Mucosa of gallbladder (tissue), 1 donor: ENCODE measurements at regions not wholly inside any gene's neighbourhood (a gene's known extent, or its start where the extent isn't known, plus 50 kb on each side); places are given as distances from the start of the nearest gene placed in this dataset.
"Not testable (repeated sequence)": the region's sequence is repeated elsewhere in the genome, so short reads cannot be mapped to it uniquely, and the experiment has no call there.

Experiments used
- DNase-seq: peaks from one replicate; pipeline ENCODE4 v3.0.0-alpha.2; 2020; ENCODE audit warnings: low spot score
- donor health status: DM: no; HTN: no; CAD: no.

GRCh38 chr14:55767286-55767685 is 187.3 kb downstream of the KTN1 start:
- no peak for DNase-seq

GRCh38 chr14:55769877-55770276 is 189.9 kb downstream of the KTN1 start:
- DNase-seq = no peak

GRCh38 chr14:55771242-55771981 is 191.4 kb downstream of the KTN1 start:
- DNase-seq = no peak

- no peak for DNase-seq
Observed at GRCh38 chr14:55772486-55772885, 192.5 kb downstream of the KTN1 start.

GRCh38 chr14:55773312-55773711 is 193.3 kb downstream of the KTN1 start:
- no peak for DNase-seq

GRCh38 chr14:55773984-55774545 is 194.1 kb downstream of the KTN1 start:
- DNase-seq = peak; percentile 18

GRCh38 chr14:55777877-55778276 is 197.9 kb downstream of the KTN1 start:
- no peak for DNase-seq

GRCh38 chr14:55780156-55780946 is 200.3 kb downstream of the KTN1 start:
- peak; percentile 86 for DNase-seq

- DNase-seq = no peak
Observed at GRCh38 chr14:55781046-55781445, 201.0 kb downstream of the KTN1 start.

- DNase-seq = no peak
Observed at GRCh38 chr14:55782166-55782565, 202.2 kb downstream of the KTN1 start.

GRCh38 chr14:55789406-55789805 is 209.4 kb downstream of the KTN1 start:
- DNase-seq = no peak

GRCh38 chr14:55794655-55795595 is 214.9 kb downstream of the KTN1 start:
- DNase-seq = no peak

GRCh38 chr14:55796513-55796912 is 216.5 kb downstream of the KTN1 start:
- not testable (repeated sequence) for DNase-seq

GRCh38 chr14:55798406-55798805 is 218.4 kb downstream of the KTN1 start:
- no peak for DNase-seq

GRCh38 chr14:55799508-55800095 is 219.6 kb downstream of the KTN1 start:
- DNase-seq = no peak

GRCh38 chr14:55800156-55800785 is 220.3 kb downstream of the KTN1 start:
- DNase-seq = no peak

GRCh38 chr14:55801121-55801520 is 221.1 kb downstream of the KTN1 start:
- no peak for DNase-seq

- peak; percentile 47 for DNase-seq
Observed at GRCh38 chr14:55802986-55803872, 223.2 kb downstream of the KTN1 start.

GRCh38 chr14:55803873-55804553 is 224.0 kb downstream of the KTN1 start:
- DNase-seq = no peak
